ENCODE measurements at regions not wholly inside any gene's neighbourhood (a gene's known extent, or its start where the extent isn't known, plus 50 kb on each side); places are given as distances from the start of the nearest gene placed in this dataset.

DNA sequence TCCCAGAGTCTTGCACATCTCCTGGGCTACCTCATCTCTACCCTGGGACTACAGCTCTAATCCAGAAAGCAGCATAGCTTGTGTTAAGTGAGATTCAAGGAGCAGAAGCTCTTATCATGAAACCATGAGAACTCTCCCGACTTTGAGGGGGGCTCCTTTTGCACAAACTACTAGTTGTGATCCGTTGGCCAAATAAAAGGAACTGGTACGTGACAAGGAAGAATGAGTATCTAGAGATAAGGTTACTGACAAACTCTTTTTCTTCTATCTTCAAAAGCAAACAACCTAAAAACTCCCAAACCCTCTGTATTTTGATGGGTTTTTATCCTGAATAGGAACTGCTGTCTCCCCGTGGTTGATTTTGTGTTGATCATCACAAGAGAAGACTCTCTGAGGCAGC lies 168.5 kb downstream of the SLC24A2 start:
- no peak for TF ChIP-seq JUND (IDR thresholded peaks at IDR 0.05; ENCODE audit: low read depth)
- DNase-seq (ENCODE audit: low read depth in 1 of 2, low spot score in 1 of 2) = no peak
- in situ Hi-C loops (cut with HindIII; ENCODE audit: low pct_unique_long_range_greater_than_20kb, low sequenced_read_pairs) = no loop called here

DNA sequence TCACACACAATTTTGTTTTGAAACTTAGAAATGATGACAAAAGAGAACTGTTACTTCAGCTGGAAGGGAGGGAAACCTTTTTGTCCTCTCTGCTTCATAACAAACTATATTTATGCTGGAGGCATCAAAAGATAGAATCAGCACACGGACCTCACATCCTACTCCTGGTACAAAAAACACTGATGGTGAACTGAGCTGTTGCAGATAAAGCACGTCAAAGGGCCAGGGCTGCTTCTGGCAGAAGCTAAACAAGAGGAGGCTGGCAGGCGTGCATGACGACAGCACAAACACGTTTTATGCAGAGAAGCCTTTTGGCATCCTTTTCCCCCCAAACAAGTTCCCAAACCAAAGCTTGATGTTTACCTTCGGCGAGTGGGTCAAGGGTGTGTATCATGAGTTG lies 169.6 kb downstream of the SLC24A2 start:
- no peak for TF ChIP-seq JUND (IDR thresholded peaks at IDR 0.05; ENCODE audit: low read depth)
- in situ Hi-C loops (cut with HindIII; ENCODE audit: low pct_unique_long_range_greater_than_20kb, low sequenced_read_pairs) = no loop called here
- no peak for DNase-seq (ENCODE audit: low read depth in 1 of 2, low spot score in 1 of 2)

DNA sequence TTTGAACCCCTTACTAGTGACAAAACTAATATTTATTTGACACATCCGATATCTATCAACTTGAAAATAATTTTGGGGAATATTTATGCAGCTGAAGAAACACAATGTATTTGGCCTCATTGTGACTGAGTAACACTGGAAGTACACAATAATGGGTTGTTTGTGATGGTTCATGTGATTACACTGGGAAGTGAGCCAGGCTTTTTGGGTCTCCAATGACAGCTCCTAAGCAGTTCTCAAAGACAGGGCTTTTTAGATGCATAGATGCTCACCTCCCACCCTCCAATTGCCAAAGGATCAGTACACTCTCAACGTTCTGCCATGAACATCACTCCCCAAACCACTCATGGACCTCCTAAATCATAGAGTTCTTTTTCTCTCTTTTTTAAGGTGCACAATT lies 170.0 kb downstream of the SLC24A2 start:
- in situ Hi-C loops (cut with HindIII; ENCODE audit: low pct_unique_long_range_greater_than_20kb, low sequenced_read_pairs) = no loop called here
- no peak for DNase-seq (ENCODE audit: low read depth in 1 of 2, low spot score in 1 of 2)
- TF ChIP-seq JUND (IDR thresholded peaks at IDR 0.05; ENCODE audit: low read depth) = no peak

DNA sequence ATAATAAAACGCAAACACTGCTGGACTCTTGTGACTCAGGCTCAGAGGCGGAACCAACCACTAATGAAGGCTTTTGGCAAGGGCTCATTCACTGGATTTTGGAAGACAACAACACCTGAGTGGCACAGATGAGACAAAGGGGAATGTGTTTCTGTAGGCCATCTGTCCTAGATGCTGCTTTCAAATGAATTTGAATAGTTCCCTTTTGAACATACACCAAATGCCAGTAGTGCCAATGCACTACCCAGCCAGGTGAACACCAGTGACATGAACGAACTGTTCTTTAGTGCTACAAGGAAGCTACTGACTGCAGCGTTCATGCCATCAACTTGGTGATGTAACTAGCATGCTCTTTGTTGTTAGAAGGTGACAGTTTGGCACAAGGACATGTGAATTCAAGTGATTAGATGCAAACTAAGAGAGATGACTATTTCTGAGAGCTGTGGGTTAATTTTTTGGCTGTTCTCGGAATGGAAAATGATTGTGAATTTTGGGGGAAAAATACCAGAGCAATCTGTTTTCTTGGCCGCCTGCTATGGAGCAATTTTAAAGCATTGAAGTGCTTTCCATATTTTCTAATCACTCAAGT lies 173.7 kb downstream of the SLC24A2 start:
- DNase-seq (ENCODE audit: low read depth in 1 of 2, low spot score in 1 of 2) = no peak
- in situ Hi-C loops (cut with HindIII; ENCODE audit: low pct_unique_long_range_greater_than_20kb, low sequenced_read_pairs) = no loop called here
- no peak for TF ChIP-seq JUND (IDR thresholded peaks at IDR 0.05; ENCODE audit: low read depth)

DNA sequence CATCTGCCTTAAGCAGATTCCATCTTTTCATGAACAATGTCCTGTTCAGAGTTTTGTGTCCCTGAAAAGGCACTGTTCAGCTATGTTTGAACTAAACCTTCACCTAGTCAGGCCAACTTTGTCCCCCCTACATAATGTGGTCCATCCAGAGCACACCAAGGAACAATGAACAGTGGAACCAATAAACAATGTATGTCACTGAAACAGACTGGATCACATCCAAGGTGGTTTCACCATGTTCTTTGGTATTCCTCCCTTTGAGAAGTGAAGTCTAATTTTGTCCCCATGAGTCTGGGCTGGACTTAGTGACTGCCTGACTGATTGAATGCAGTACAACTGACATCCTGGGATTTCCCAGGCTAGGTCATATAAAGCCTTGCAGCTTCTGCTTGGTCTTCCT lies 174.5 kb downstream of the SLC24A2 start:
- in situ Hi-C loops (cut with HindIII; ENCODE audit: low pct_unique_long_range_greater_than_20kb, low sequenced_read_pairs) = no loop called here
- no peak for TF ChIP-seq JUND (IDR thresholded peaks at IDR 0.05; ENCODE audit: low read depth)
- no peak for DNase-seq (ENCODE audit: low read depth in 1 of 2, low spot score in 1 of 2)

DNA sequence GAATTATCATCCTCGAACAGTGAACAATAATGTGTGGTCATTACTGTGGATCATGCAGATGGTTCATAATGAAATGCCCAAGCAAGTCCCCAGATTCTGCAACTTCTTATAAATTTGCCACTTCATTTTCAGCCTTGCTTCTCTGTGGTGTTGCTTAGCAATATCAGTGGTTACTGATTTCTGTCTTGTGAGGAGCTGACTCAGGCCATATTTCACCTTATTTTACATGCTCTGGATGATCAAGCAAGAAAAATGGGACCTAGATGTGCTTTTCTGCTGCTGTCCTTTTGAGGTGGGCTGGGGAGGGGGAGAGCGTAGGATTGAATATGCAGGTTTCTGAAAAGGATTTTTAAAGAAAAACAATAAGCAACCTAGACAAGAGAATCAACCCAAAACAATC lies 188.3 kb downstream of the SLC24A2 start:
- in situ Hi-C loops (cut with HindIII; ENCODE audit: low pct_unique_long_range_greater_than_20kb, low sequenced_read_pairs) = no loop called here
- no peak for TF ChIP-seq JUND (IDR thresholded peaks at IDR 0.05; ENCODE audit: low read depth)

DNA sequence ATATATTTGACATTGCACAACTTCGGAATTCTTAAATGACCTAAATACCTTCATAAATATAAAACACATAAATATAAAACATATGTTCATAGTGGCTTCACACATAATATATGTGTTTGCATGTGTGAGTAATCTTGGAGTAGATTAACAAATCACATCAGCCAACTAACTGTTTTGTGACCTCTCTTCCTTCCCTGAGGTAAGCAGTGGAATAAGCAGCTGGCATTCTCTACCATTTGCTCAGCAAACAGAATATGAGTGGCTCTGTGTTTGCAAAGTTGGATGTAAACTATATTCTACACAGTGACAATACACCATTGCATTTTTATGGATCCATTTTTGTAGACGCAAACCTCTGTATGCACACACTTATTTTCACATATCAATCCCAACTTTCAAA lies 189.9 kb downstream of the ACER2 start:
- TF ChIP-seq JUND (IDR thresholded peaks at IDR 0.05; ENCODE audit: low read depth) = no peak
- in situ Hi-C loops (cut with HindIII; ENCODE audit: low pct_unique_long_range_greater_than_20kb, low sequenced_read_pairs) = no loop called here
- DNase-seq (ENCODE audit: low read depth in 1 of 2, low spot score in 1 of 2) = peak in 1 of 2 experiments; percentile 15

More for the DNA sequence above, 188.3 kb downstream of the SLC24A2 start:
- DNase-seq (ENCODE audit: low read depth in 1 of 2, low spot score in 1 of 2) = no peak

DNA sequence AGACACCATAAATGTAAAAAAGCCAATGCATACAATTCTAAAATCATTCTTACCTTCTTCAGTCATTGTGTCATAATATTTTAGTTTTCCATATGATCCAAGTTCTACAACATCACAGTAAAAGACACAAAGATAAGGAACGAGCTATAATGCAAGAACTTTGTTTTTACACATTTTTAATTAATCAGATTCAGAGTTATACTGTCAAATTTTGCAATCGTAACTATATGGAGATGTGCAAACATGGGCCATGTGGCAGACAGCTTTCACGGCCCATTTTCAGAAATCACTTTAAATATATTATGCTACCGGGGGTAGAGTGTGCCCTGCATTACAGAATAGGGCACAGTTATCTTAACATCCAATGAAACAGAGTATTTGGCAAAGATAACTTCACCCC lies 188.4 kb downstream of the ACER2 start:
- in situ Hi-C loops (cut with HindIII; ENCODE audit: low pct_unique_long_range_greater_than_20kb, low sequenced_read_pairs) = no loop called here
- TF ChIP-seq JUND (IDR thresholded peaks at IDR 0.05; ENCODE audit: low read depth) = no peak

DNA sequence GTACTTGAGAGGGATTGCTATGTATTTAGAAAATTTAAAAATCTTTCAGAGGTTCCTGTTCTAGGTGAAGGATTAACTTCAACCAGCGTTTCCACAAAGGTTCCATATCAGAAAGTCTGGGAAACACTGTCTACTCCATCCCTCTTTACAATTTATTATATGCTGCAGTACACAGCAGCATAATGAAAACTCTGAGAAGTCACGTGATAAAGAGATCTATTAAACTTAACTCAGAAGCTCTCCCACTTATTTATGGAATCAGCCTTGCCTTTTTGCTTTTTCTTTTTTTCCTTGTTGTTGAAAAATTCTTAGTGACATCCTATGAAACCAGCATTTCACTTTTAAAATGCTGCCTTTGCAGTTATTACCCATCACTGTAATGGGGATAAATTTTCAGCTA lies 186.2 kb downstream of the ACER2 start:
- TF ChIP-seq JUND (IDR thresholded peaks at IDR 0.05; ENCODE audit: low read depth) = no peak
- in situ Hi-C loops (cut with HindIII; ENCODE audit: low pct_unique_long_range_greater_than_20kb, low sequenced_read_pairs) = no loop called here
- no peak for DNase-seq (ENCODE audit: low read depth in 1 of 2, low spot score in 1 of 2)

More for the DNA sequence above, 188.4 kb downstream of the ACER2 start:
- DNase-seq (ENCODE audit: low read depth in 1 of 2, low spot score in 1 of 2) = no peak

DNA sequence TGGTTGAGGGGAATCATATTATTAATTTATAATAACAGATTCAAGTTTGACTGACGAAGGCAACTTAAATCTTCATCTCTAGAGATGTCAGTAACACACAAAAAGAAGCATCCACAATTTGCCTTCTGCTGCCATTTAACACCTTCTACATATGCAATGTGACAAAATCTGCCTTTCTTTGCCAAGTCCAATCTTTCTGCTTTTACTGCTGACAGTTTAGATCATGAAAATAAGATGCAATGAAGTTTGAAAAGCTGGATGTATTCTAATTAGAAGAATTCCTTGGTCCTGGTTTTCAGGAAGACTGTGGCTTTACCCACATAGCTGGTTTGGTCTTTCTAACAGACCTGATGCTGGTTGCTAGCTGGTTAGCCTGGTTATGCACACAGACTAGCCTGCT lies 178.9 kb downstream of the ACER2 start:
- in situ Hi-C loops (cut with HindIII; ENCODE audit: low pct_unique_long_range_greater_than_20kb, low sequenced_read_pairs) = no loop called here
- no peak for DNase-seq (ENCODE audit: low read depth in 1 of 2, low spot score in 1 of 2)
- TF ChIP-seq JUND (IDR thresholded peaks at IDR 0.05; ENCODE audit: low read depth) = no peak

DNA sequence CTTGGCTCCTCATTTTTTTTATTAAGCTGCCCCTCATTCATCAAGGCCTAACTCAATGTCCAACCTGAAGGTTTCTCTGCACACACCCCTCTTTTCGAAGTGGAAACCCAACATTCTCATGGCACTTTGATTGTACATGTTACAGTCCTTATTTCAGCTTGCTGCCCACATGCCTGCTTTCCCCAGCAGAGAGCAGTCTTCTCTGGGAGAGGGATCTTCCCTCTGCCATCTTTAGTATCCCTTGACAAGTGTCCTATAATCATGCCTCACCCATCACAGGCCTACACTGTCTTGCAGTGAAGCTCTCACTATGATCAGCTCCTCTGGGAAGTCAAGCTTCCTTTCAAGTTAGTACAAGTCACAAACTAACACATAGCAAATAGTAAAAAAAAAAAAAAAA lies 175.1 kb downstream of the ACER2 start:
- in situ Hi-C loops (cut with HindIII; ENCODE audit: low pct_unique_long_range_greater_than_20kb, low sequenced_read_pairs) = no loop called here
- DNase-seq (ENCODE audit: low read depth in 1 of 2, low spot score in 1 of 2) = no peak
- no peak for TF ChIP-seq JUND (IDR thresholded peaks at IDR 0.05; ENCODE audit: low read depth)

DNA sequence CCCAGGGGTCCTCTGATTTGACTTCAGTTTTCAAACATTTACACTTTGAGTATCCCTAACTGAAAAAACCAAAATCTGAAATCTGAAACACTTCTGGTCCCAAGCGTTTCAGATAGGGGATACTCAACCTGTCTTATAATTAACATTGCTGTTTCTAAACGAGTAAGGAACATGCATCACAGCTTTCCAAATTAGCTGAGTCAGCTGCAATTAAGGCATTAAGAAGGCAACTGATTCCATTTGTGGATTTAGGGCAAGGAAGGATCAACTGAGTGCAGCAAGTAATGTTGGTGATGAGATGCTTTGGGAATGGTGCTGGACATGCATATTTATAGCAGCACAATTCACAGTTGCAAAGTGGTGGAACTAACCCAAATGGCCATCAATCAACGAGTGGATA lies 168.6 kb downstream of the ACER2 start:
- DNase-seq (ENCODE audit: low read depth in 1 of 2, low spot score in 1 of 2) = no peak
- no peak for TF ChIP-seq JUND (IDR thresholded peaks at IDR 0.05; ENCODE audit: low read depth)
- in situ Hi-C loops (cut with HindIII; ENCODE audit: low pct_unique_long_range_greater_than_20kb, low sequenced_read_pairs) = no loop called here

DNA sequence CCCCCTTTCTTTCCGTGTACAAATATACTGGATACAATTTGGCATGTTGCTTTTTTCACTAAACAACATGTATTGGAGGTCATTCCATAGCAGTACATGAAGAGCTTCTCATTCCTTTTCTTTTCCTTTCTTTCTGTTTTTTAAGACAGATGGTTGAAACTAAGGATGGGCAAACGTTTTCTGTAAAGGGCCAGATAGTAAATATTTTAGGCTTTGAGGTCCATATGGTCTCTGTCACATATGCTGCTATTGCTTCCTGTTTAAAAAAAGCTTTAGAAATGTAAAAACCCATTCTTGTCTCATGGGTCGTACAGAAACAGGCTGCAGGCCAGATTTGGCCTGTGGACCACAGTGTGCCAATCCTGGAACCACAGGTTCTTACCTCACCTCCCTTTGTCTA lies 160.1 kb downstream of the ACER2 start:
- in situ Hi-C loops (cut with HindIII; ENCODE audit: low pct_unique_long_range_greater_than_20kb, low sequenced_read_pairs) = no loop called here
- no peak for TF ChIP-seq JUND (IDR thresholded peaks at IDR 0.05; ENCODE audit: low read depth)
- no peak for DNase-seq (ENCODE audit: low read depth in 1 of 2, low spot score in 1 of 2)

DNA sequence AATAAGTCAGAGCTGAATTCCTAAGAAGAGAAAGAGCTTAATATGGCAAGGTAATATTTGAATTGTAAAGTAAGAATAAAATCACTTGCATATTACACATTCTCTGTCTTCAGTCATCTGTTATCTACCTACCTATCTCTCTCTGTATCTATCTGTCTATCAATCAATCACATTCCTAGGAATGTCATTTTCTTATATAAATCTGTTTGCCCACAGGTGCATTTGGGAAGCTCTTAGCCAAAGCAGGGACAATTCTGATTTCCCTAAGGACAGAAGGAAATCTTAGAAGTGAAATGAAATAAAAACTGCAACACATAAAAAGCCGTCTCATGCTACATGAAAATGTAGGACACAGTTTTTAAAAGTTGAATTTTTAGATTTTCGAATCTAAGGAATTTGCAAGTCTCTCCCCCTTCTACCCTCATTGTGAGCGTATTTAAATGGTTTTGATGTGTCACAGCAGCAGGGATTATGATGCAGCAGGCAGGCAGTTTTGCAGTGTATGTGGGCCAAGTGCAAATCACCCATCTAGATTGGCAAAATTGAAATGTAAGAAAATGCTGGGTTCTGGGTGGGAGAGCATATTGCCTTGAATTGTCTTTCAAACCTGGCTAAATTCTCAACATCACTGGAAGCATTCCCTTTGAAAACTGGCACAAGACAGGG lies 155.7 kb downstream of the ACER2 start:
- in situ Hi-C loops (cut with HindIII; ENCODE audit: low pct_unique_long_range_greater_than_20kb, low sequenced_read_pairs) = no loop called here
- DNase-seq (ENCODE audit: low read depth in 1 of 2, low spot score in 1 of 2) = no peak
- TF ChIP-seq JUND (IDR thresholded peaks at IDR 0.05; ENCODE audit: low read depth) = no peak
